ENCODE measurements at regions not wholly inside any gene's neighbourhood (a gene's known extent, or its start where the extent isn't known, plus 50 kb on each side); places are given as distances from the start of the nearest gene placed in this dataset.

GRCh38 chr5:135156715-135157404 is 122.8 kb upstream of the PITX1 start (continued):
- TF ChIP-seq ETS1 (CRISPR knock-in tag; IDR thresholded peaks at IDR 0.05): no peak
- peak; percentile 82; the same call in 1 of the 2 replicates for TF ChIP-seq ZSCAN29 (CRISPR knock-in tag; conservative IDR thresholded peaks at IDR 0.05)
- no peak for TF ChIP-seq BCL3 (CRISPR knock-in tag; IDR thresholded peaks at IDR 0.05)
- no peak for TF ChIP-seq DDIT3 (CRISPR knock-in tag; IDR thresholded peaks at IDR 0.05)
- no peak for TF ChIP-seq NFYB (CRISPR knock-in tag; IDR thresholded peaks at IDR 0.05)
- TF ChIP-seq MBD4 (IDR thresholded peaks at IDR 0.05; ENCODE audit: borderline replicate concordance, low read length): no peak
- TF ChIP-seq SAP130 (CRISPR knock-in tag; IDR thresholded peaks at IDR 0.05; ENCODE audit: low read depth): peak; percentile 97
- TF ChIP-seq MIER2 (CRISPR knock-in tag; IDR thresholded peaks at IDR 0.05): peak; percentile 89
- peak; percentile 88 for TF ChIP-seq NR2F6 (IDR thresholded peaks at IDR 0.05)
- peak; percentile 94 for TF ChIP-seq NR2F6 (CRISPR knock-in tag; IDR thresholded peaks at IDR 0.05)
- no peak for TF ChIP-seq SP140L (CRISPR knock-in tag; IDR thresholded peaks at IDR 0.05; ENCODE audit: borderline replicate concordance)
- no peak for TF ChIP-seq ZBTB2 (CRISPR knock-in tag; IDR thresholded peaks at IDR 0.05; ENCODE audit: low read depth)
- TF ChIP-seq RXRA (CRISPR knock-in tag; IDR thresholded peaks at IDR 0.05): peak; percentile 99
- TF ChIP-seq ZNF597 (CRISPR knock-in tag; IDR thresholded peaks at IDR 0.05): no peak
- no peak for TF ChIP-seq ZNF75D (CRISPR knock-in tag; IDR thresholded peaks at IDR 0.05; ENCODE audit: borderline replicate concordance)
- TF ChIP-seq ATF1 (CRISPR knock-in tag; IDR thresholded peaks at IDR 0.05): no peak
- peak; percentile 84; the same call in 1 of the 2 replicates for TF ChIP-seq ZNF264 (CRISPR knock-in tag; IDR thresholded peaks at IDR 0.05)
- no peak for TF ChIP-seq HCFC1 (IDR thresholded peaks at IDR 0.05; ENCODE audit: low read depth, low read length)
- TF ChIP-seq ZNF567 (CRISPR knock-in tag; IDR thresholded peaks at IDR 0.05; ENCODE audit: borderline replicate concordance): no peak
- no peak for TF ChIP-seq AGO2 (optimal IDR thresholded peaks at IDR 0.05; ENCODE audit: low read depth, low read length)
- TF ChIP-seq REPIN1 (CRISPR knock-in tag; IDR thresholded peaks at IDR 0.05; ENCODE audit: borderline replicate concordance, low read depth): peak; percentile 96
- TF ChIP-seq ZNF20 (CRISPR knock-in tag; IDR thresholded peaks at IDR 0.05): no peak
- no peak for TF ChIP-seq ZBTB42 (CRISPR knock-in tag; IDR thresholded peaks at IDR 0.05)
- TF ChIP-seq ZBTB46 (CRISPR knock-in tag; IDR thresholded peaks at IDR 0.05; ENCODE audit: borderline replicate concordance): no peak
- TF ChIP-seq ZNF235 (CRISPR knock-in tag; IDR thresholded peaks at IDR 0.05; ENCODE audit: borderline replicate concordance): no peak

Measured in HepG2 (cell line).